Activated CD8-positive, alpha-beta memory T cell treated with anti-CD3 and anti-CD28 coated beads, Interleukin-2, amount 50 U/mL, for 48 hours (primary cell): ENCODE measurements at regions not wholly inside any gene's neighbourhood (a gene's known extent, or its start where the extent isn't known, plus 50 kb on each side); places are given as distances from the start of the nearest gene placed in this dataset.
"Not testable (repeated sequence)": the region's sequence is repeated elsewhere in the genome, so short reads cannot be mapped to it uniquely, and the experiment has no call there.

Experiments used
- DNase-seq: peaks from one replicate; pipeline ENCODE4 v3.0.0-alpha.2; 2020

DNA sequence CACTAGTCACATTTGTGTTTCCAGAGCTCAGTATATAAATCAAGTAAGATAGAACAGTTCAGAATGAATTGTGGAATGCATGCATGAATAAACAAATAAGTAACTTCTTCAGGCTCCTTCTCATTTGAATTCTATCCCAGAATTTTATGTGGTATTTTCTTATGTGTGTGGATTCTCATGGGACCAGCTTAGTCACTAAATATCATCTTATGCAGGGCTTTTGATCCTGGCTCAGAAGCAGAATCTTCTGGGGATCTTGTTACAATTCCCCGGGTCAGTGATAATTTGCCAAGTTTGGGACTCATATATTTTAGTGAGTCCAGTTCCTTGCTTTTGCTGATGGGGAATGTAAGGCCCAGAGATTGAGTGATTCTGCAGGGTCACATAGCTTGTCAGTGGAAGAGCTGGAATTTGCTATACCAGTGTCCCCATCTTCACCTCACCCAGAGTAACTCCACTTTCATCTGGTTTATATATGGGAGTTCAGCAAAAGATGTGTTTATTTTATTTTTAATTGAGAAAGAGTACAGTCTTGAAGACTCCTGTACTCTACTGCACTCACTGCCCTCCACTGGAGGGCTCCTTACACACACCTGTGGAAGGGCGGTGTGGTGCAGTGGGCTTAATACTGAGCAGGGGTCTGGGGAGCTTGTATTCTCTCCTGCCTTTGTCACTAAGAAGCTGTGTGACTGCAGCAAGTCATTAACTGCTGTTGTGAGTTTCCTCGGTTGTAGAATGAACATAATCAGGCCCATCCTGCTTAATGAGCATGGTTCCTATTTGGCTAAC lies 198.2 kb upstream of the CXorf66 start:
- DNase-seq = no peak

DNA sequence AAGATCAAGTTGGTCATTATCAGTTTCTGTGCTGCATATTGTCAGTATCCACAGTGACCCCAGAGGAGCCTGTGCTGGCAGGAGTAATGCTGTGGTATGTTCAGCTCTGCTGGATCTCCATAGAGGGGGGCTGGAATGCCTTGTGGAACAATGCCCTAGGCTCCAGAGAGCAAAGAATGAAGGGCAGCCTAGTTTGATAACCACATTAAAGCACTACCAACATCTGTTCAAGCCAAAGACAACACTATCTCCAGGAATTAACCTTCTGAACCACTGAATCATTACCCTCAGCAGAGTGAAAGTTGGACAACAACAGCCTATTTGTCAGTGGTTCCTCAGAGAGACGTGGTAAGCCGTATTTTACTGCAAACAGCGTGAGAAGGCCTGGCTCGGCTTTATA lies 192.3 kb upstream of the CXorf66 start:
- no peak for DNase-seq

DNA sequence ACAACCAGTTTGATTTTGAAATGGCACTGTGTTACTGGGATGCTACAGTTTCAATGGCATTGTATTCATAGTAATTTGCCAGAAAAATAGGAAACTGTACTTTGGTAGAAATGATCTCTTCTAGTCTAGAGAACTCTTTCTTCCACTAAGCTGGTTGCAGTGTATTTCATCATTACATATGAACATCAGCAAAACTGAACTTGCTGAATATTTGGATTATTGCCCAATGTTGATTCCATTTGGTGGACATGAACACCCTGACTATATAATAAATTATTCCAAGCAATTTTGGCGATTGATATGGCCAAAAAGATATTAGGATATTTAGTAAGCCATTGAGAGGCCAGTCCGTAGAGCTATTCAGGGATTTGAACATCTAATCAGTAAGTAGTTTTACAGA lies 191.8 kb upstream of the CXorf66 start:
- no peak for DNase-seq

DNA sequence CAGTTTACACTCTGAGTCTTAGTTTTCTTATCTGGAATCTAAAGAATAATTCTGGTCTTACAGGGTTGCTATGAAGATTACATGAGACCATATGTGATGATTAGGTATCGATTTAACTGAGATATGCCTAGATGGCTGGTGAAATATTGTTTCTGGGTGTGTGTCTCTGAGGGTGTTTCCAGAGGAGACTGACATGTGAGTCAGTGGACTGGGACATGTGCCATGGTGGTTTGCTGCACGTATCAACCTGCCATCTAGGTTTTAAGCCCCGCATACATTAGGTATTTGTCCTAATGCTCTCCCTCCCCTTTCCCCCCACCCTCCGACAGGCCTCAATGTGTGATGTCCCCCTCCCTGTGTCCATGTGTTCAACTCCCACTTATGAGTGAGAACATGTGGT lies 186.0 kb upstream of the CXorf66 start:
- no peak for DNase-seq

DNA sequence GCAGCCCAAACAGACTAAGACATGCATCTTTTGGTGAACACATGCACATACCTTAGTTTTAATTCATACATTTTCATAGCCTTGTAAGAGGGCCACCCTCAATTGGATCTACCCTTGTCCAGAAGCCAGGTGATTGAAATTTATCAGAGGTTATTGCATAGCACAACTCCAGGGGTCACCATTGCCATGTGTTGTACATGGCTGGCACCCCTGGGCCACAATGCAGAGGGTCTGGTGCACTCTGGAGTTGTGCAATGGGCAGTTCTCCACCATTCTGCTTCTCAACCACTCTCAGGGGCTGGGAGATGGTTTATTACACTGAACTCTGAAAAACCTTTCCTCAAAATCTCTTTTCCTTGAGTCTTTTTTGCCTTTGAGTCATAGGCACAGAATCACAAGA lies 184.4 kb upstream of the CXorf66 start:
- no peak for DNase-seq

DNA sequence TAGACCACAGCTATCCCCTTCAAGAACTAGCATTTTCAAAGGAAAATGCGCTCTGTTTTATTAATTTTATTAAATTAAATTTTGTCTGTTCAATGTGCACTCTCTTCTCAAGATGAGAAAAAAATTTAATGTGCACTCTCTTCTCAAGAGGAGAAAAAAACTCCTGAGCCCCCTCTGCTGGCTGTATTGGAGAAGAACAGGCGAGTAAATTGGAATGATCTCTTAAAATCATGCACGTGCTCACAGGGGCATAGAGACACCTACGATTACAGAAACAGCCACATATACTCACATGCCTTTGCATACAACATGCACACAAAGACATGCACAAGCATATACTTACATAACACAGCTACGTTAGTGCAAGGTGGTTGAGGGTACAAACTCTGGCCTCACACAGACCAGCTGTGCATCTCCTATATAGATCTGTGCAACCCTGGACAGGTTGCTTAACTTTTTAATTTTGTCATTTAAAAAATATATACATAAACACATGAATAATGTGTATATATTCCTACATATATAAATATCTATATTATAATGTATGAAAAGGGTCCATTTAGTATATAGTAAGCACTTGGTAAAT lies 176.2 kb upstream of the CXorf66 start:
- no peak for DNase-seq

DNA sequence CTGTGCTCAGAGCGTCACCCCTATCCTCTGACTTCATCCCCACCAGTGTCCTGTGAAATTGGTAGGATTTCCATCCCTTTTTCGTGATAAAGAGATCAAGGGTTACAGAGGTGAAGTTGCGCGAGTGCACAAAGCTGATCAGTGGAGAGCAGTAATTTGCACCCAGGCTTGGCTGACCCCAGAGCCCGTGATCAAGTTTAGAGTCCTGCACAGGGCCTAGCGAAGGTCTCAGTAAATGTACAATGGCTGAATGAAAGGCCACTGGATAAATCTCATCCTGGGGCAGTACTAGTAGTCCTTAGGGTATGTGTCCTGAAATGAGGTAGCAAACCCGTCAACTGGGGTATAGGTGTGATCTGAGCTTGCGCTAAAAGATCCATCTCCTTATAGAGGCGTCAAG lies 173.2 kb upstream of the CXorf66 start:
- DNase-seq = not testable (repeated sequence)

DNA sequence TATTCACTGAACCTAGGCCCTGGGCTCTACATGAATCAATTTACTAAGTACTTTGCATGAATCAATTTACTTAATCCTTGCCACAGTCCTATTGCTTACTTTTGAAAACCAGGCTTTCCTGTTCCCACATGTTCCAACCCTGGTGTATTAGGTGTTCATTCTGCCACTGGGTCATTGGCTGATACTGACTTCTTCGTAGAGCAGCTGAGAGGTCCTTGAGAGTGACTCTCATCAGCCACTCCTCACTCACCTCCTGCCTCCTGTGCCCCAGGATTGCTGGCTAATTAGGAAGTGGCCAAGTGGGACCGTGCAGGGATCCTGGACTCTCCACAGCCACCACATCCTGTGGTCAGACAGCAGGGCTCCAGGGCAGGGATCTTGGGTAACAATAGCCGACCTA lies 172.7 kb upstream of the CXorf66 start:
- DNase-seq = not testable (repeated sequence)

DNA sequence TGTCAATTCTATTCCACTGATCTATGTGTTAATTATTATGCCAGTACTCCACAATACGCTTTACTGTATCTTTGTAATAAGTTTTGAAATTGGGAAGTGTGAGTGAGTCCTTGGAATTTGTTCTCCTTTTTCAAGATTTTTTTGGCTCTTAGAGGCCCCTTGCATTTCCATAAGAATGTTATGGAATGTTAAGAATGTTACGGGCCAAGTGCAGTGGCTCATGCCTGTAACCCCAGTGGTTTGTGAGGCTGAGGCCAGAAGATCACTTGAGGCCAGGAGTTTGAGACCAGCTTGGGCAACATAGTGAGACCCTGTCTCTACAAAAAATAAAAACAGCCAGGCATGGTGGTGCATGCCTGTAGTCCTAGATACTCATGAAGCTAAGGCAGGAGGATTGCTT lies 167.6 kb upstream of the CXorf66 start:
- DNase-seq = no peak

DNA sequence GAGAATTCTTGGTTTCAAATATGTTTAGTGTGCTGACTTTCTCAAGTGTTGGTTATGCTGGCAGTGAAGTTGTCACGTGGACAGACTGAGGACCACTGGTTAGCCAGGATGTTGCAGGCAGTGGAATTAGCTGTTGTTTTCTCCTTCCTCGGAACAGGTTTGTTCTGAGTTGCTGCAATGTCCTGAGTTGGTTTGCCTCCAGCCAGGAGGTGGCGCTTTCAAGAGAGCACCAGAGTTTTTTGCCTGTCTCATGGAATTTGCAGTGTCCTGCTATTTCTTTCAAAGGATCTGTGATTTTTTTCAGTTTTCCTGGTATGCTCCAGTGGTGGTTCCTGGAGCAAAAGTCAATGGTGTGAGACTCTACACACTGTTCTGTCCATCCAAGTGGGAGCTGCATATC lies 158.1 kb upstream of the CXorf66 start:
- DNase-seq = no peak

DNA sequence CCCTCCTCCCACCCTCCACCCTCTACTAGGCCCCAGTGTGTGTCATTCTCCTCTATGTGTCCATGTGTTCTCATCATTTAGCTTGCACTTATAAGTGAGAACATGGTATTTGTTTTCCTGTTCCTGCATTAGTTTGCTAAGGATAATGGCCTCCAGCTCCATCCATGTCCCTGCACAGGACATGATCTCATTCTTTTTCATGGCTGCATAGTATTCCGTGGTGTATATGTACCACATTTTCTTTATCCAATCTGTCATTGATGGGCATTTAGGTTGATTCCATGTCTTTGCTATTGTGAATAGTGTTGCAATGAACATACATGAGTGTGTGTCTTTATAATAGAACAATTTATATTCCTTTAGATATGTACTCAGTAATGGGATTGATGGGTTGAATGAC lies 148.7 kb upstream of the CXorf66 start:
- not testable (repeated sequence) for DNase-seq

DNA sequence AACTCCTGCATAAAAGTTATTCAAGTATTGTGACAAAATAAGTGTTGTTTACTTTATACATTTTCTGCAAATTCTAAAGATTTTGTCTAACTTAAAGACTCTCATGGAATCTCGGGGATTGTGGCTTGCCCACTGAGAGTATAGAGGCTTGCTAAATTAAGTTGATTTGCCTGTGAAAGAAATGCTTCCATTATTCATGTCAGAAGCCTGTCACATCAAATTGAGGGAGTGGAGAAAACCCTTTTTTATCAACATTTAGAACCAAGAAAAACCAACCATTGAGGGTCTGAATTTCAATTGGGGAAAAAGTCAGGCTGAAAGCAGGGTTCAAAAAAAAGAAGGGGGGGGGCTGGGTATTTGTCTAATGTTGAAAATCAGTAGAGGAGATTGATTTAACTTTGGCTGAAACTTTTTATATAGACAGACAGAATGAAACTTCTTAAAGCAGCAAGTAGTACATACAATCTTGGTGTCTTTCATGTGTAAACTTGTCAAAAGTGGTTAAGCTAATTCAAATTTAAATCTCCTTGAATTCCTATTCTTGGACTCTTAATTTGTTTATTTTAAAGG lies 144.8 kb upstream of the CXorf66 start:
- no peak for DNase-seq

DNA sequence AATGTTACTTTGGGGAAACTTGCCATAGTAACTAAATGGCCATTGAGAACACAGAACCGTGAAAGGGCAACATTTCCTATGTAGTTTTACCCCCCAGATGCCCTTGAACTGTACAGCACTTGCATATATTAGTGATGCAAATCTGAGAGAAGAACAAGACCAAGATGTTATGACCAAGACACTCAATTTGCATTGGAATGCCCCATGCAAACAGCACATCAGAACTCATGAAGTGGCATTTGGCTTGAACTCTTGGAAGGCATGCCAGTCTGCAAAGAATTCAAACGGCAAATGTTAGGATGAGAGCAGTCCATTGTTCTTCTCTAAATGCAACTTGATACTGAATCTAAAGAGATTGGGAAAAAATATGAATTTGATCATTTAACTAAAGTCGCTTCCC lies 139.4 kb upstream of the CXorf66 start:
- DNase-seq = no peak

DNA sequence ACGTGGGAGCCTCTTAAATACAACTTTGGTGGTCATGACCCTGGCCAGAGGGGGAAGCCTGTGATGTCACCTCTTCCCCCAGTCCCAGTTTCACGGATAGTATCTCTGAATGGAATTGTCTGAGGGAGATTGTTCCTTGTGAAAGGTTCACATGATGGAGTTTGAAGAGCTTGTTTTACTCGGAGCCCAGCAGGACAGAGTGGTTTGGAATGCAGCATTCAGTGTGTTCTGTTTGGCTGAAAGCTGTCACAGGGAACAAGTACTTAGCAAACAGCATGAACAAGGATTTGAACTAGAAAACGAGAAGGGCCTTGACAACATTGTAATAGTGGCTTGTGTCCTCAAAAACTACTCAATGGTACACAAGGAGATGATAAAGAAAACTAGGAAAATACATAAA lies 133.9 kb upstream of the CXorf66 start:
- no peak for DNase-seq

DNA sequence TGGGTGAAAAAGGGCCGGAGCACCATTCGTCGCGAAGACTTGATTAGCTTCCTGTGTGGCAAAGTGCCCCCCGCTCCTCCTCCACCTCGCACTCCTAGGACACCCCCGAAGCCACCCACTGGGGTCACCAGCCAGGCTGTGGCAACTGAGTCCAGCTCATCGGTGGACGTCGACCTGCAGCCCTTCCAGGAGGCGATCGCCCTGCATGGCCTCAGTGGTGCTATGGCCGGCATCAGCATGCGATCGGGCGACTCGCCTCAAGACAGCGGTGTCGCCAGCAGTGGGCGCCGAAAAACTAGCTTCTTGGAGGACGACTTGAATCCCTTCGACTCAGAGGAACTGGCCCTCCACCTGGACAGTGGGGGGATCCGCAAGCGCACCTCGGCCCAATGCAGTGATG lies 126.8 kb upstream of the CXorf66 start:
- no peak for DNase-seq

DNA sequence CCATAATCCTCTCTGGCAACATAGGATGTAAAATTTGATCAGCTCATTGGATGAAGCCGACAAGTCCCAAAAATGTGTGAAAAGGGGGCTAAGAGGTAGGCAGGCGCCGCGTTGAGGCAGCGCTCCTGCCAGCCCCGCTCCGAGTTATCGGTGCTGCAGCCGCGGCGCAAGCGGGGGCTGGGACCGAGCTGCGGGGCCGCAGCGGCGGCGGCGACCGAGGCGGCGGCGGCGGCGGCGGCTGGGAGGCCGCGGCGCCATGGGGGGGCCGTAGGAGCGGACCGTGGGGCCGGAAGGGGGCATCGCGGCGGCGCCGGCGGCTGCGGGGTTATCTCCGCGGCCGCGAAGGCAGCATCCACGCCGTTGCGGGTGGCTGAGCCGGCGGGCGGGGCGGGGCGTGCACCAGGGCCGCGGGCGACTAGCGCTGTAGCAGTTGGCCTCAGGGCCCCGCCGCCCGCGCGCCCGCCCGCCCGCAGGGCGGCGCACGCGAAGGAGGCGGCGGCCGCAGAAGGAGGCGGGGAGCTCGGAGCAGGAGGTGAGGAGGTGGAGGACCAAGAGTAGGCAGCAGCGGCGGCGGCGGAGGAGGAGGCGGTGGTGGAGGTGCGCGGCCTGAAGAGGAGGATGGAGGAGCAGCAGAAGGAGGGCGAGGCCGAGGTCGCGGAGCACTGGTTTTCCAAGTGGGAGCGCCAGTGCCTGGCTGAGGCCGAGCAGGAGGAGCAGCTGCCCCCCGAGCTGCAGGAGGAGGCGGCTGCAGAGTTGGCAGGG lies 126.0 kb upstream of the CXorf66 start:
- DNase-seq = peak; percentile 53

DNA sequence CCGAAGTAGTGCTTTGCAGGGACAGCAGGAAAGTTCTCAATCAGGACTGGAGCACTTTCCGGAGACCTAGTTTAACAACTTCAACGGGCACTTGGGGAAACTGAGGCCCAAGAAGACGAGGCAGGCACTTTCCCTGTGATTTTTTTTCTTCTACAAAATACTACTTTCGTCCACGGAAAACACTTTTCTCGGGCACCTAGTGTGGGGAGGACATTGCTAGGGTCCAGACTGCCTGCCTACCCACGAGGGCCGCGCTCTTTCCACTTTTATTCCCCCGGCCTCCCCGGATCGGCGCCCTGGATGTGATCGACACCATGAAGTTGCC lies 125.4 kb upstream of the CXorf66 start:
- no peak for DNase-seq

DNA sequence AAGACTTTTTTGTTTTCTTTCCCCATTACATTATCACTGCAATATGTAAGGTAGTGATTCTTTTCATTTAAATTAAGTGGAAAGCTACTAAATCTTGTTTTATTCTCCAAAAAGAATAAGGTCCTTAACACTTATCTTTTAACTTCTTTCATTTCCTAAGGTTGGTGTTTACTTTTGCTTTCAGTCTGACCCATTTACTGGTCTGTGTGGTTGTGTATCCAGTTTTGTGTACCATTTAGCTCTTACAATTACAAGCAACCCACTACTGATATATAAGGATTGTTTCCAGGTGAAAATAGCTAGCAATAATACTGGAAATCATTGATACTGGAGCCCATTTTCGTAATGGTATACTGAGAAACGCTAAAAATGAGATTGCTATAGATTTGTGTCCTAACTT lies 123.1 kb upstream of the CXorf66 start:
- no peak for DNase-seq

DNA sequence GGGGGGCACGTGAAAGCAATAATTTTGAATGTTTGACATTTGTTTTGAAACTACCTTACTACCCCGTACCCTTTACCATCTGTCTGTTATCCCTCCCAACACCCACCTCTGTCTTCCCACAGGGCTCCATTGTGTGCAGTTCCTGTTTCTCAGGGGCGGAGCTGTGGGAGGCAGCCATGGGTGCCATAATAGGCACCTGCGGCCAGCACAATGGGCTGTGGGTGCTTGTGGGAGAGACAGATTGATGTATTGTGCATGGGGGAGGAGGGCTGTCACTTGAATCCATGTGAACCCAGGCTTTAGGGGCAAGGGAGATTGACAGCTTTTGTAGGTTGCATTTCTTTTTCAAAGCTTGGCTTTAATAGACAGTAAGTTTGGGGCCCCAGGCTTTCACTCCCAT lies 122.6 kb upstream of the CXorf66 start:
- DNase-seq = no peak

DNA sequence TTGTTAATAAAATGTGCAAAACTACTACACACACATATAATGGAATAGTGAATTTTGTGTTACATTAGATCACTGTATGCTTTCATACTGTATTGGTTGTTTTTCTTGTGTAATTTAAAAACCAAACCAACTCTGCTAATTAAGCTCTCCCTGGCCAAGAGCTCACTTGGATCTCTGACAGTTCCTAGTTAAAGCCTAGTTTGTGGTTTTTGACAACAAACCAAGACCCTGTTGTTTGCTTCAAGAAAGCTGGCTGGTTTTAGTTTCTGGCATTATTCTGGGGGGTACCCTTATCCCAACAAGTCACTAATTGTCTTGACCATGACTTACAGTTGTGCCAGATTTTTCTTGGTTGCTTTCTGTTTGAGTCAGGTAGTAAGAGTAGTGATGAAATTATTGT lies 121.4 kb upstream of the CXorf66 start:
- DNase-seq = no peak

DNA sequence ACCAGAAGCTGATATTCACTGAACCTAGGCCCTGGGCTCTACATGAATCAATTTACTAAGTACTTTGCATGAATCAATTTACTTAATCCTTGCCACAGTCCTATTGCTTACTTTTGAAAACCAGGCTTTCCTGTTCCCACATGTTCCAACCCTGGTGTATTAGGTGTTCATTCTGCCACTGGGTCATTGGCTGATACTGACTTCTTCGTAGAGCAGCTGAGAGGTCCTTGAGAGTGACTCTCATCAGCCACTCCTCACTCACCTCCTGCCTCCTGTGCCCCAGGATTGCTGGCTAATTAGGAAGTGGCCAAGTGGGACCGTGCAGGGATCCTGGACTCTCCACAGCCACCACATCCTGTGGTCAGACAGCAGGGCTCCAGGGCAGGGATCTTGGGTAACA lies 109.5 kb upstream of the CXorf66 start:
- DNase-seq = not testable (repeated sequence)

DNA sequence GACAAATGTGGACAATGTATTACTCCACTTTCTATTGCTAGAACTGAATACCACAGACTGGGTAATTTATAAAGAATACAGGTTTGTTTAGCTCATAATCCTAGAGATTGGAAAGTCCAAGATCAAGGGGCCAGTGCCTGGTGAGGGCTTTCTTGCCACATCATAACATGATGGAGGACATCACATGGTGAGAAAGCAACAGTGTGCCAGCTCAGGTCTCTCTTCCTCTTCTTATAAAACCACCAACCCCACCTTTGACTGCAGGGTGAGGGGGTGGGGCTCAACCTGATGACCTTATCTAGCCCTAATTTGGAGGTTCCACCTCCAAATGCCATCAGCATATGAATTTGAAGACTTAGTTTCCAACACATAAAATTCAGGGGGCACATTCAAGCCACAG lies 105.7 kb upstream of the CXorf66 start:
- no peak for DNase-seq

DNA sequence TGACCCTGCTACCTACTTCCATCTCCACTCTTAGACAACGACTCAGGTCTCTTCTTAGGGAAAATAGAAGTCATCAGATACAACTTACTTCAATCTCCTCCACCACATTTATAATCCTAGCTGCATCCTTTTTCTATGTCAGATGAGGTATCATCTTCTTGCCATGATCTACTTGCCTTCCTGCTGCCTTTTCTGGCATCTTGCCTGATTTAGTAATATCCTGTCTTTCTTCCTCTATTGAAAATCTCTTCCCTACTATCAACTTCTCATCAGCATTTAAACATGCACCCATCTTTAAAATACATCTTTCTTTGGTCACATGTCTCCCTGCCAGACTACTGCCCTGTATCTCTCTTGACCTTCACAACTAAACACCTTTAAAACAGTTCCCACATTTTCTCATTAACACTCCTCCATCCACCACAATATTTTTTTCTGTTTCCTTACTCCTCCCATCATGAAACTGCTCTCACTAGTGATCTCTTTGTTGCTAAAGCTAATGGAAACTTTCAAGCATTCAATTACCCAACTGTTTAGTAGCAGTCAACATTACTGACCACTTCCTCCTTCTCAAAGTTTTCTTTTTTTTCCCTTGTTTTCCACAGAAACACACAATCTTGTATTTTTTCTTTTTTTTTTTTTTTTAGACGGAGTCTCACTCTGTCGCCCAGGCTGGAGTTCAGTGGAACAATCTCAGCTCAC lies 100.8 kb upstream of the CXorf66 start:
- DNase-seq = no peak
